Panc1 (cell line): ENCODE measurements at regions not wholly inside any gene's neighbourhood (a gene's known extent, or its start where the extent isn't known, plus 50 kb on each side); places are given as distances from the start of the nearest gene placed in this dataset.

Experiments used
- POLR2AphosphoS5 ChIP-seq: IDR thresholded peaks from 2 replicates; pipeline ENCODE4 v1.6.1; 2012; ENCODE audit warnings: mild to moderate bottlenecking, low read depth, low read length, moderate library complexity
- SIN3A ChIP-seq: IDR thresholded peaks from 2 replicates; pipeline ENCODE4 v1.6.1; 2012; ENCODE audit warnings: low read depth, mild to moderate bottlenecking, low read length, moderate library complexity, borderline replicate concordance; ENCODE audit not compliant: insufficient read depth
- TCF7L2 ChIP-seq: IDR thresholded peaks from 2 replicates; pipeline ENCODE4 v1.6.1; 2011; ENCODE audit warnings: mild to moderate bottlenecking, low read depth, low read length, inconsistent platforms
- TF ChIP-seq, protein P1 (sequence below): fragments of 450-650 bp; IDR thresholded peaks from 2 replicates; pipeline ENCODE4 v1.5.1; 2017; ENCODE audit warnings: mild to moderate bottlenecking
- TF ChIP-seq, protein P2 (sequence below), 2 experiments: IDR thresholded peaks; 2 replicates each; pipeline ENCODE4 v1.6.1; 2011 to 2012; ENCODE audit warnings: low read depth in 2 of 2, control low read depth in 1 of 2, low read length in 1 of 2, mild to moderate bottlenecking in 1 of 2, moderate library complexity in 1 of 2; ENCODE audit not compliant: insufficient read depth in 1 of 2

DNA sequence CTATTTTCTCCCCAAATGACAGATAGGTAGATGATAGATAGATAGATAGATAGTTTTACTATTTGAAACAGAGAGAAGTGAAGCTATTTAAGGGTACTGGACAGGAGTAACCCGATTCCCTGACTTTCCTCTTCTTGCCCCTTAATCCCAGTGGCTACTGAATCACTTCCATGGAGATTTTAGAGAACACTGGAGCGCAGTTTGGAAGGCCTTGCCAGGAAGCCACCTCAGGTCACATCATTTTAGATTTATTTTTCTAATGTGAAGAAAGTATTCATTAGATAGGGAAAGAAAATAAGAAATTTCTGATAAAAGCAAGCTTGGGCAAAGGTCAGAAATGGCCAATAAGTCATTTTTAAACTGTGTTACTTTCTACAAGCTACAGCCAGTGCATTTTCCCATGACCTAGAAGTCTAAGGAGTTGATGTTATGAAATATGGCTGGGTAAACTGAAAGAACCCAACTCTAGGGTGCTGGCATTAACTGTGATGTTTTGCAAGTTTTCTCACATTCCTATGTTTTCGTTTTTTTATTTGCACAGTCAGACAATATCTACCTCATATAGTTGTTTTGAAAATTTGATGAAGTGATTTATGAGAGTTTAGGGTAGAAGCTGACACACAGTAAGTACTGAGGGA, 544.7 kb upstream of the PTGER4 start:
- TF ChIP-seq, protein P1, sequence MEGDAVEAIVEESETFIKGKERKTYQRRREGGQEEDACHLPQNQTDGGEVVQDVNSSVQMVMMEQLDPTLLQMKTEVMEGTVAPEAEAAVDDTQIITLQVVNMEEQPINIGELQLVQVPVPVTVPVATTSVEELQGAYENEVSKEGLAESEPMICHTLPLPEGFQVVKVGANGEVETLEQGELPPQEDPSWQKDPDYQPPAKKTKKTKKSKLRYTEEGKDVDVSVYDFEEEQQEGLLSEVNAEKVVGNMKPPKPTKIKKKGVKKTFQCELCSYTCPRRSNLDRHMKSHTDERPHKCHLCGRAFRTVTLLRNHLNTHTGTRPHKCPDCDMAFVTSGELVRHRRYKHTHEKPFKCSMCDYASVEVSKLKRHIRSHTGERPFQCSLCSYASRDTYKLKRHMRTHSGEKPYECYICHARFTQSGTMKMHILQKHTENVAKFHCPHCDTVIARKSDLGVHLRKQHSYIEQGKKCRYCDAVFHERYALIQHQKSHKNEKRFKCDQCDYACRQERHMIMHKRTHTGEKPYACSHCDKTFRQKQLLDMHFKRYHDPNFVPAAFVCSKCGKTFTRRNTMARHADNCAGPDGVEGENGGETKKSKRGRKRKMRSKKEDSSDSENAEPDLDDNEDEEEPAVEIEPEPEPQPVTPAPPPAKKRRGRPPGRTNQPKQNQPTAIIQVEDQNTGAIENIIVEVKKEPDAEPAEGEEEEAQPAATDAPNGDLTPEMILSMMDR: no peak
- TF ChIP-seq POLR2AphosphoS5 (no peak), SIN3A (no peak), TCF7L2 (no peak)
- TF ChIP-seq, protein P2, sequence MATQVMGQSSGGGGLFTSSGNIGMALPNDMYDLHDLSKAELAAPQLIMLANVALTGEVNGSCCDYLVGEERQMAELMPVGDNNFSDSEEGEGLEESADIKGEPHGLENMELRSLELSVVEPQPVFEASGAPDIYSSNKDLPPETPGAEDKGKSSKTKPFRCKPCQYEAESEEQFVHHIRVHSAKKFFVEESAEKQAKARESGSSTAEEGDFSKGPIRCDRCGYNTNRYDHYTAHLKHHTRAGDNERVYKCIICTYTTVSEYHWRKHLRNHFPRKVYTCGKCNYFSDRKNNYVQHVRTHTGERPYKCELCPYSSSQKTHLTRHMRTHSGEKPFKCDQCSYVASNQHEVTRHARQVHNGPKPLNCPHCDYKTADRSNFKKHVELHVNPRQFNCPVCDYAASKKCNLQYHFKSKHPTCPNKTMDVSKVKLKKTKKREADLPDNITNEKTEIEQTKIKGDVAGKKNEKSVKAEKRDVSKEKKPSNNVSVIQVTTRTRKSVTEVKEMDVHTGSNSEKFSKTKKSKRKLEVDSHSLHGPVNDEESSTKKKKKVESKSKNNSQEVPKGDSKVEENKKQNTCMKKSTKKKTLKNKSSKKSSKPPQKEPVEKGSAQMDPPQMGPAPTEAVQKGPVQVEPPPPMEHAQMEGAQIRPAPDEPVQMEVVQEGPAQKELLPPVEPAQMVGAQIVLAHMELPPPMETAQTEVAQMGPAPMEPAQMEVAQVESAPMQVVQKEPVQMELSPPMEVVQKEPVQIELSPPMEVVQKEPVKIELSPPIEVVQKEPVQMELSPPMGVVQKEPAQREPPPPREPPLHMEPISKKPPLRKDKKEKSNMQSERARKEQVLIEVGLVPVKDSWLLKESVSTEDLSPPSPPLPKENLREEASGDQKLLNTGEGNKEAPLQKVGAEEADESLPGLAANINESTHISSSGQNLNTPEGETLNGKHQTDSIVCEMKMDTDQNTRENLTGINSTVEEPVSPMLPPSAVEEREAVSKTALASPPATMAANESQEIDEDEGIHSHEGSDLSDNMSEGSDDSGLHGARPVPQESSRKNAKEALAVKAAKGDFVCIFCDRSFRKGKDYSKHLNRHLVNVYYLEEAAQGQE (IDR thresholded peaks at IDR 0.05; ENCODE audit: insufficient read depth in 1 of 2, low read depth in 2 of 2, low read length in 1 of 2): no peak
